MCF 10A (cell line): ENCODE measurements at regions not wholly inside any gene's neighbourhood (a gene's known extent, or its start where the extent isn't known, plus 50 kb on each side); places are given as distances from the start of the nearest gene placed in this dataset.

Experiments
- BruUV-seq: library from RNA; stranded (reverse); fragments of 400-500 nt; replicated peaks from 2 replicates; lab custom pipeline; 2021; lab: Mats Ljungman, UMichigan
- CTCF ChIA-PET: fragments of 300-600 bp; sonication (Branson Sonifier 250); formaldehyde crosslinking; extraction: SDS; loops from one replicate; lab custom pipeline; 2021; ENCODE audit warnings: antibody characterized with exemption, inconsistent platforms; lab: Yijun Ruan, JAX
- POLR2A ChIA-PET: fragments of 300-600, 350-650 bp; sonication (Branson Sonifier 250); formaldehyde crosslinking; extraction: SDS; loops from one replicate; lab custom pipeline; 2020; ENCODE audit warnings: antibody characterized with exemption, inconsistent platforms; lab: Yijun Ruan, JAX
- DNase-seq: peaks from one replicate; pipeline ENCODE4 v3.0.0-alpha.2; 2018; ENCODE audit not compliant: unreplicated experiment
- H3K27ac Mint-ChIP-seq: one replicate; pipeline ENCODE4 v1.8.0; 2022; ENCODE audit warnings: mild to moderate bottlenecking, low read depth, mixed read lengths; ENCODE audit not compliant: unreplicated experiment
- H3K27me3 Mint-ChIP-seq: one replicate; pipeline ENCODE4 v1.8.0; 2022; ENCODE audit warnings: mixed read lengths; ENCODE audit not compliant: insufficient read depth, unreplicated experiment
- H3K36me3 Mint-ChIP-seq: one replicate; pipeline ENCODE4 v1.8.0; 2022; ENCODE audit warnings: mild to moderate bottlenecking, moderate library complexity, mixed read lengths; ENCODE audit not compliant: insufficient read depth, unreplicated experiment
- H3K4me1 Mint-ChIP-seq: one replicate; pipeline ENCODE4 v1.8.0; 2022; ENCODE audit warnings: mixed read lengths; ENCODE audit not compliant: insufficient read depth, unreplicated experiment
- H3K4me3 Mint-ChIP-seq: one replicate; pipeline ENCODE4 v1.8.0; 2022; ENCODE audit warnings: mild to moderate bottlenecking, moderate library complexity, mixed read lengths; ENCODE audit not compliant: unreplicated experiment
- H3K9me3 Mint-ChIP-seq: one replicate; pipeline ENCODE4 v1.8.0; 2022; ENCODE audit warnings: mixed read lengths; ENCODE audit not compliant: unreplicated experiment
- intact Hi-C: fragments of 100-400 bp; cut with micrococcal nuclease; formaldehyde crosslinking; loops from 2 replicates; pipeline ENCODE4 v1.14.1; 2022
- TF ChIP-seq, protein P1 (sequence below): fragments of 200-600 bp; IDR thresholded peaks from one replicate; pipeline ENCODE4 v1.8.0; 2022; ENCODE audit warnings: antibody characterized with exemption, mild to moderate bottlenecking; ENCODE audit not compliant: unreplicated experiment

DNA sequence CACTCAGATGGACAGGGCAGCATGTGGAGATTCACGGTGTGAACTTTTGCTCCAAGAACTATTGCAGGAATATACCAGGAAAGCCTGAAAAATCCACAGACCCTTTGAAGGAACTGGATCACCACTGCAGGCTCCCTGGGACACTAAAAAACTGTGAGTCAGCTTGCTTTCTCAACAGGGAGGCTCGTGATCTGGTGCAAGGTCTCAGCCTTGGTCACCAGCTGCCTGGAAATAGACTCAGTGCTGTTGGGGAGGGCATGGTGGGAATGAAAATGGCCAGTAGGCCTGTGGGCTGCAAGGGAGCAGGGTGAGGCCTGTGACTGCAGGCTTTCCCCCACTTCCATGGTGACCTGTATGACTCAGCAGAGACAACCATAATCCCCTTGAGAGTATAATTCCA, 426.4 kb upstream of the RPS6KA3 start:
- intact Hi-C loops = no loop called here
- no peaks in the 10 kb centered on the region for H3K27me3 Mint-ChIP-seq
- no peaks in the 10 kb centered on the region for H3K36me3 Mint-ChIP-seq
- POLR2A ChIA-PET = no interaction called here
- TF ChIP-seq, protein P1, sequence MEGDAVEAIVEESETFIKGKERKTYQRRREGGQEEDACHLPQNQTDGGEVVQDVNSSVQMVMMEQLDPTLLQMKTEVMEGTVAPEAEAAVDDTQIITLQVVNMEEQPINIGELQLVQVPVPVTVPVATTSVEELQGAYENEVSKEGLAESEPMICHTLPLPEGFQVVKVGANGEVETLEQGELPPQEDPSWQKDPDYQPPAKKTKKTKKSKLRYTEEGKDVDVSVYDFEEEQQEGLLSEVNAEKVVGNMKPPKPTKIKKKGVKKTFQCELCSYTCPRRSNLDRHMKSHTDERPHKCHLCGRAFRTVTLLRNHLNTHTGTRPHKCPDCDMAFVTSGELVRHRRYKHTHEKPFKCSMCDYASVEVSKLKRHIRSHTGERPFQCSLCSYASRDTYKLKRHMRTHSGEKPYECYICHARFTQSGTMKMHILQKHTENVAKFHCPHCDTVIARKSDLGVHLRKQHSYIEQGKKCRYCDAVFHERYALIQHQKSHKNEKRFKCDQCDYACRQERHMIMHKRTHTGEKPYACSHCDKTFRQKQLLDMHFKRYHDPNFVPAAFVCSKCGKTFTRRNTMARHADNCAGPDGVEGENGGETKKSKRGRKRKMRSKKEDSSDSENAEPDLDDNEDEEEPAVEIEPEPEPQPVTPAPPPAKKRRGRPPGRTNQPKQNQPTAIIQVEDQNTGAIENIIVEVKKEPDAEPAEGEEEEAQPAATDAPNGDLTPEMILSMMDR = no peak
- CTCF ChIA-PET = no interaction called here
- H3K4me3 Mint-ChIP-seq = no peak overlapping the region
- peaks cover 9% of the 10 kb centered on the region for H3K9me3 Mint-ChIP-seq
- no peaks in the 10 kb centered on the region for H3K4me1 Mint-ChIP-seq
- BruUV-seq = no TSS peak
- H3K27ac Mint-ChIP-seq = no peak overlapping the region
- peak; percentile 3 for DNase-seq

DNA sequence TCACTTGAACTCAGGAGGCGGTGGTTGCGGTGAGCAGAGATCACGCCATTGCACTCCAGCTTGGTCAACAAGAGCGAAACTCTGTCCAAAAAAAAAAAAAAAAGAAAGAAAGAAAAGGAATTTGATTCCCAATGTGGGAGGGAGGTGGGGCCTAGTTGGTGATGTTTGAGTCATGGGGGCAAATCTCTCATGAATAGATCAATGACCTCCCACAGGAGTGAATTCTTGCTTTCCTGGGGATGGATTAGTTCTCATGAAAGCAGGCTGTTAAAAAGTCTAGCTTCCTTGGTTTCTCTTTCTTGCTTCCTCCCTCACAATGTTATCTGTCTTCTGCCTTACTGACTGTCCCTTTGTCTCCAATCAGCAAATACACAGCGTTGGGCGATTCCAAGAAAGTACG, 419.5 kb upstream of the RPS6KA3 start:
- CTCF ChIA-PET = no interaction called here
- Mint-ChIP-seq H3K4me3 (no peak overlapping the region), H3K9me3 (no peaks in the 10 kb centered on the region), H3K27ac (no peak overlapping the region), H3K27me3 (peaks cover 21% of the 10 kb centered on the region), H3K4me1 (no peaks in the 10 kb centered on the region), H3K36me3 (no peaks in the 10 kb centered on the region)
- DNase-seq = no peak
- POLR2A ChIA-PET = no interaction called here
- TF ChIP-seq, protein P1 = no peak
- no TSS peak for BruUV-seq
- intact Hi-C loops = no loop called here

DNA sequence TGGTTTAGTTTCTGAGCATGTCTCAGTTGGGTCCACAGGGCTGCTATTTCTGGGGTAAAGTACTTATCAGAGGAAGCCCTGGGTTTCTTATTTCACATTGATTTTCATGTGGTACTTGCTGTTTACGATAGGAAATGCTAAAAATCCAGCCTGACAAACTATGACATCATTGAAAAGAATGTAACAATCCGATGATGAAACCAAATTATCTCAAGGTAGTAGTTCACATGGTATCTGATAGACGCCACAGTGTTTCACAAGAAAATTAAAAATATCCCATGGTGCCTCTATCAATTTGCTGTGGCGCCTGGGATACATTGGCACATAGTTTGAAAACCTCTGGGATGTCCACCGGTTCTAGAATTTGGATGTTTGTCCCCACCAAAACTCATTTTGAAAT, 418.9 kb upstream of the RPS6KA3 start:
- H3K36me3 Mint-ChIP-seq = no peaks in the 10 kb centered on the region
- BruUV-seq = no TSS peak
- CTCF ChIA-PET = no interaction called here
- TF ChIP-seq, protein P1 = no peak
- H3K4me3 Mint-ChIP-seq = no peak overlapping the region
- H3K27ac Mint-ChIP-seq = no peak overlapping the region
- intact Hi-C loops = no loop called here
- no peaks in the 10 kb centered on the region for H3K4me1 Mint-ChIP-seq
- no peaks in the 10 kb centered on the region for H3K9me3 Mint-ChIP-seq
- no peak for DNase-seq
- POLR2A ChIA-PET = no interaction called here
- H3K27me3 Mint-ChIP-seq = peaks cover 21% of the 10 kb centered on the region

DNA sequence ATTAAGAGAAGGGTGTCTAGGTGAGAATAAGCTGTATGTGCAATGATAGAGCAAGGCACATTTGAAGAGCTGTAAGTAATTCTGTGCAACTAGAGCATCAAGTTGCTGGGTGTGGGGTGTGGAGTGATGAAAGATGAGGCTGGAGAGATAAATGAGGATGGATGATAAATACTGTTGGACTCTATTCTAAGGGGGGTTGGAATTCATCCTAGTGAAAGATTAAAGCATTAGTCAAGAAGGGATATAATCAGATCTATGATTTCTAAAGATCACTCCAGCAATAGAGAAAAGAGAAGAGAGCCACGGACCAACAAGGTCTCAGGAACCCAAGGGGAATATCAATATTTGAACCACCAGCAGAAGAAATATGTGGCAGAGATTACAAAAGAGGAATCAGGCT, 415.0 kb upstream of the RPS6KA3 start:
- H3K4me1 Mint-ChIP-seq = no peaks in the 10 kb centered on the region
- H3K4me3 Mint-ChIP-seq = no peak overlapping the region
- ChIA-PET CTCF (interaction anchor here (0.7 kb wide), 1 partner anchor 630 kb away, joined by 3 read pairs; no protein-coding TSS in a partner anchor), POLR2A (no interaction called here)
- intact Hi-C loops = no loop called here
- TF ChIP-seq, protein P1 = no peak
- H3K36me3 Mint-ChIP-seq = no peaks in the 10 kb centered on the region
- H3K27me3 Mint-ChIP-seq = peaks cover 21% of the 10 kb centered on the region
- H3K27ac Mint-ChIP-seq = no peak overlapping the region
- no peak for DNase-seq
- no peaks in the 10 kb centered on the region for H3K9me3 Mint-ChIP-seq
- no TSS peak for BruUV-seq
